ENCODE measurements at regions not wholly inside any gene's neighbourhood (a gene's known extent, or its start where the extent isn't known, plus 50 kb on each side); places are given as distances from the start of the nearest gene placed in this dataset.

DNA sequence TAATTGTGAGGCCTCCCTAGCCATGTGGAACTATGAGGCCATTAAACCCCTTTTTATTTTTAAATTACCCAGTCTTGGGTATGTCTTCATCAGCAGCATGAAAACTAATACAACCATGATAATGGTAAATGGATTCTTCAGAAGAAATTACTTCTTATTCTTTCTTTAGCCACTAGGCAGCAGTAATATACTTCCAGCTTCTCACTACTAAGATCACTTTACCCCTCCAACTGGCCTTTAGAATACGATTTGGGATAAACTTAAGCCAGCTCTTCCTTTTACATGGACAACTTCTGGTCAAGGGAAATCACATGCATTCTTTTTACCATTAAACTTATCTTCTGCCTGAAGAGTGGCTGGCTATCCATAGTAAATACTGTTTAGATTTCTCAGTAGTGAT is 355.4 kb downstream of the MAN2A1 start:
- TF ChIP-seq, protein P1, sequence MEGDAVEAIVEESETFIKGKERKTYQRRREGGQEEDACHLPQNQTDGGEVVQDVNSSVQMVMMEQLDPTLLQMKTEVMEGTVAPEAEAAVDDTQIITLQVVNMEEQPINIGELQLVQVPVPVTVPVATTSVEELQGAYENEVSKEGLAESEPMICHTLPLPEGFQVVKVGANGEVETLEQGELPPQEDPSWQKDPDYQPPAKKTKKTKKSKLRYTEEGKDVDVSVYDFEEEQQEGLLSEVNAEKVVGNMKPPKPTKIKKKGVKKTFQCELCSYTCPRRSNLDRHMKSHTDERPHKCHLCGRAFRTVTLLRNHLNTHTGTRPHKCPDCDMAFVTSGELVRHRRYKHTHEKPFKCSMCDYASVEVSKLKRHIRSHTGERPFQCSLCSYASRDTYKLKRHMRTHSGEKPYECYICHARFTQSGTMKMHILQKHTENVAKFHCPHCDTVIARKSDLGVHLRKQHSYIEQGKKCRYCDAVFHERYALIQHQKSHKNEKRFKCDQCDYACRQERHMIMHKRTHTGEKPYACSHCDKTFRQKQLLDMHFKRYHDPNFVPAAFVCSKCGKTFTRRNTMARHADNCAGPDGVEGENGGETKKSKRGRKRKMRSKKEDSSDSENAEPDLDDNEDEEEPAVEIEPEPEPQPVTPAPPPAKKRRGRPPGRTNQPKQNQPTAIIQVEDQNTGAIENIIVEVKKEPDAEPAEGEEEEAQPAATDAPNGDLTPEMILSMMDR (IDR thresholded peaks at IDR 0.05) = no peak

DNA sequence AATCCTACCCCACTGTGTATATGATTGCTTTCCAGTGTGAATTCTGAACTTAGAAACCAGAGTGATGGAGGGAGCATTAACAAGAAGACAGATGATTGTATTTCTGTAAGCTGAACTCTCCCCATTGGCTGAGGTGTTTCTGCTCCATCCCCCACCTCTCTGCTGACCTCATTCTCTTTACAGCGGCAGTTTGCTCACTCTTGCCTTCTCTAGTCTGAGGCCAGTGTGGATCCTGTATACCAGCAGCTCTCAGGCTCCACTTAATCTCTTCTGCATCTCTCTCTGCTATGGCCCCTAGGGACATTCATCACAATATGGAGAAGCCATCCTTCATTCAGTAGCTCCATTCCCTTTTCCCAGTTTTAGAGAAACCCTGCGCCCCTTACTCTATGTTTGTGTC is 358.8 kb downstream of the MAN2A1 start:
- H3K4me2 ChIP-seq (ENCODE audit: low read length) = no peak overlapping the region
- TF ChIP-seq, protein P1 (IDR thresholded peaks at IDR 0.05) = no peak
- H3K27ac ChIP-seq = no peak overlapping the region
- no peak overlapping the region for H3K4me3 ChIP-seq (ENCODE audit: low read depth, low read length)
- no peaks in the 10 kb centered on the region for H3K27me3 ChIP-seq (ENCODE audit: control insufficient read depth, insufficient read depth, low read length)
- H3K79me2 ChIP-seq = no peaks in the 10 kb centered on the region
- no peaks in the 10 kb centered on the region for H3K36me3 ChIP-seq (ENCODE audit: control insufficient read depth, insufficient read depth, low read length)
- H3K4me1 ChIP-seq = no peaks in the 10 kb centered on the region
- no peaks in the 10 kb centered on the region for H3K9me3 ChIP-seq (ENCODE audit: control insufficient read depth, low read length)
- H3K9ac ChIP-seq = no peak overlapping the region
- no peak overlapping the region for H2AFZ ChIP-seq

More for the DNA sequence above, 355.4 kb downstream of the MAN2A1 start:
- Histone ChIP-seq H3K27ac (no peak overlapping the region), H3K27me3 (ENCODE audit: control insufficient read depth, insufficient read depth, low read length) (no peaks in the 10 kb centered on the region), H3K4me3 (ENCODE audit: low read depth, low read length) (no peak overlapping the region), H2AFZ (no peak overlapping the region), H3K4me2 (ENCODE audit: low read length) (no peak overlapping the region), H3K9me3 (ENCODE audit: control insufficient read depth, low read length) (no peaks in the 10 kb centered on the region), H3K79me2 (no peaks in the 10 kb centered on the region), H3K4me1 (no peaks in the 10 kb centered on the region), H3K9ac (no peak overlapping the region), H3K36me3 (ENCODE audit: control insufficient read depth, insufficient read depth, low read length) (no peaks in the 10 kb centered on the region)

DNA sequence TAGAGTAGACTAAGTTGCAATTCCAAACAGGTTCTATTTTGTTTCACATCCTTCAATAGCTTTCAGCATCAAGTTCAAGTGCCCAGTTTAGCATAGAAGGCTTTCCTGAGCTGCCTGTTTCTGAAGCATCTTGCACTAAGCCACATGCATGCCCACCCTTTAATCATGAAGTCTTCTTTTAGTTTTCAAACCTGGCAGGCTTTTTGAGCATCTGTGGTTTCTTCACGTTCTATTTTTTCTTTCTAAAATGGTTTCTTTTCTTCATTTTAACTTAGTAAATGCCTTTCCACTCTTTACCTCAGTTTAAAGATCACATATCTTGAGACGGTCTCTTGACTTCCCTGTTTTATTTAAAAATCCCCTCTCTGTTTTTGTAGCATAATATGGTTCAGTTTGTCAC is 360.1 kb downstream of the MAN2A1 start:
- Histone ChIP-seq H3K9ac (no peak overlapping the region), H3K27ac (no peak overlapping the region), H3K4me1 (no peaks in the 10 kb centered on the region), H3K36me3 (ENCODE audit: control insufficient read depth, insufficient read depth, low read length) (no peaks in the 10 kb centered on the region), H3K9me3 (ENCODE audit: control insufficient read depth, low read length) (no peaks in the 10 kb centered on the region), H3K27me3 (ENCODE audit: control insufficient read depth, insufficient read depth, low read length) (no peaks in the 10 kb centered on the region), H3K4me3 (ENCODE audit: low read depth, low read length) (no peak overlapping the region), H2AFZ (no peak overlapping the region), H3K79me2 (no peaks in the 10 kb centered on the region), H3K4me2 (ENCODE audit: low read length) (no peak overlapping the region)
- TF ChIP-seq, protein P1 (IDR thresholded peaks at IDR 0.05) = no peak

DNA sequence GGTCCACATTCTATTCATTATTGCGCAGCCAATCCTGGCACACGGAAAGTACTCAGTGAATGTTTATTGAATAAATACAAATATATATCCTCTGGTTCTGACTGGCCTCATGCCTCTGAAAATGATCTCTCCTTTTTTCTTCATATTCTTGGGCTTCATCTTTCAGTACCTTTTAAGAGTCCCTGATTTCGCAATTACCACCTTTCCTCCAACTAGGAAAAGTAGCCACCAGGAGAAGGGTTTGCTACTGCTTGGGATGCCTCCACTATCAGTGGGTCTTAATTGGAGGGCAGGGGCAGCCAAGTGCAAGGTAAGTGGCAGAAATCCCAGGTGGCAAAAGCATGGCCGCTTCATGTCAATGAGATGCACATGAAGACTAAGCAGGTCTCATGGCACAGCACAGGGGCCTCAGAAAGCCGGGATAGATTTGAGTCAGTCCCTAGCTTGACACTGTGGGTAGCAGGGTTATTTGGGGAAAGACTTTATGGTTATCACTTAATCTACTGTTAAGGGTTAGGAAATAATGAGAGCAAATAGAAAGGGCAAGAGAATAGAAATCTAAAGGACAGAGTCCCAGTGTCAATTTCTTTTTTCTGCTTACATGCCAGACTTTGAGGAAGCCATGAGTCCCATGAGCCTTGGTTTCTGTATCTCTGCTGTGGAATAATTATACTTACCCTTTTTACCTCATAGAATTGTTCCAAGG is 361.1 kb downstream of the MAN2A1 start:
- H3K4me2 ChIP-seq (ENCODE audit: low read length) = no peak overlapping the region
- no peaks in the 10 kb centered on the region for H3K27me3 ChIP-seq (ENCODE audit: control insufficient read depth, insufficient read depth, low read length)
- TF ChIP-seq, protein P1 (IDR thresholded peaks at IDR 0.05) = no peak
- no peak overlapping the region for H3K4me3 ChIP-seq (ENCODE audit: low read depth, low read length)
- H3K27ac ChIP-seq = no peak overlapping the region
- H3K79me2 ChIP-seq = no peaks in the 10 kb centered on the region
- H3K9ac ChIP-seq = no peak overlapping the region
- no peaks in the 10 kb centered on the region for H3K36me3 ChIP-seq (ENCODE audit: control insufficient read depth, insufficient read depth, low read length)
- no peaks in the 10 kb centered on the region for H3K9me3 ChIP-seq (ENCODE audit: control insufficient read depth, low read length)
- H2AFZ ChIP-seq = no peak overlapping the region
- H3K4me1 ChIP-seq = no peaks in the 10 kb centered on the region

DNA sequence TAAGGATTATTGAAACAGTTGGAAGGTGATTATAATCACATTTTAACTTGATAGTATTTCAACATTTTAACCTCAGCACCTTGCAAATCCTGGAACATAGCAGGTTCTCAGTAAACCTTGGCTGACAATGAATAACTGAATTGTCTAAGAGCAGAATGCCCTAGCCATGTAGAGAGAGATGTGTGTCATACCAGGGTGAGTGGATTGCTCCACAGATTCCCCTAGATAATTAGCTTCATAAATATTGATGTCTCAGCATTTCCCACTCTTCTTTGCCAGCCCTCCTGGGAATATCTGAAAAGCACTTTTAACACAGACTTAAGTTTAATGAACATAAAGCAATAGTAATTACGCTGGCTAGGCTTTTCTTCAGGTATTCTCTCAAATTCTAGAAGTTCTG is 363.5 kb downstream of the MAN2A1 start:
- TF ChIP-seq, protein P1 (IDR thresholded peaks at IDR 0.05) = no peak
- Histone ChIP-seq H3K27ac (no peak overlapping the region), H3K27me3 (ENCODE audit: control insufficient read depth, insufficient read depth, low read length) (no peaks in the 10 kb centered on the region), H3K9me3 (ENCODE audit: control insufficient read depth, low read length) (no peaks in the 10 kb centered on the region), H3K9ac (no peak overlapping the region), H3K79me2 (no peaks in the 10 kb centered on the region), H3K4me1 (no peaks in the 10 kb centered on the region), H3K36me3 (ENCODE audit: control insufficient read depth, insufficient read depth, low read length) (no peaks in the 10 kb centered on the region), H3K4me2 (ENCODE audit: low read length) (no peak overlapping the region), H2AFZ (no peak overlapping the region), H3K4me3 (ENCODE audit: low read depth, low read length) (no peak overlapping the region)

All from parathyroid adenoma (tissue), 2 donors.